Kidney (tissue), 13 donors: ENCODE measurements at regions not wholly inside any gene's neighbourhood (a gene's known extent, or its start where the extent isn't known, plus 50 kb on each side); places are given as distances from the start of the nearest gene placed in this dataset.
A peak's percentile ranks its signal among the peaks of the same experiment; 100 is the strongest.
"Not testable (repeated sequence)": the region's sequence is repeated elsewhere in the genome, so short reads cannot be mapped to it uniquely, and the experiment has no call there.

ENCODE experiments used
- DNase-seq, 5 donors: peaks; one replicate each; pipeline ENCODE4 v3.0.0-alpha.2; 2013 to 2020
- FAIRE-seq: peaks from 2 replicates; lab custom pipeline; 2012; peaks lifted over from hg19 to GRCh38; lab: Jason Lieb, UNC
- H3K27ac ChIP-seq, 2 donors: one replicate each; pipeline ENCODE4 v1.7.0; 2013; ENCODE audit warnings: low read depth in 2 of 2, low read length in 2 of 2, inconsistent platforms in 1 of 2
- H3K27me3 ChIP-seq: one replicate; pipeline ENCODE4 v1.7.1; 2013; ENCODE audit warnings: low read length, inconsistent platforms; ENCODE audit not compliant: control insufficient read depth, insufficient read depth
- H3K36me3 ChIP-seq, 3 donors: one replicate each; pipeline versions ENCODE4 v1.7.0 to v1.7.1; 2013; ENCODE audit warnings: low read length in 3 of 3, control low read depth in 1 of 3, inconsistent platforms in 1 of 3; ENCODE audit not compliant: insufficient read depth in 3 of 3, control insufficient read depth in 2 of 3
- H3K4me1 ChIP-seq, 3 donors: one replicate each; pipeline versions ENCODE4 v1.7.0 to v1.7.1; 2013; ENCODE audit warnings: low read length in 3 of 3, inconsistent platforms in 1 of 3, low read depth in 1 of 3; ENCODE audit not compliant: control insufficient read depth in 2 of 3, insufficient read depth in 2 of 3
- H3K4me3 ChIP-seq, 3 donors: one replicate each; pipeline versions ENCODE4 v1.7.0 to v1.8.1; 2013; ENCODE audit warnings: low read length in 3 of 3, control low read depth in 1 of 3, inconsistent platforms in 1 of 3
- H3K9ac ChIP-seq, 3 donors: one replicate each; pipeline versions ENCODE4 v1.7.0 to v1.7.1; 2013; ENCODE audit warnings: low read length in 3 of 3, control low read depth in 1 of 3, inconsistent platforms in 1 of 3
- H3K9me3 ChIP-seq, 3 donors: one replicate each; pipeline versions ENCODE4 v1.7.0 to v1.7.1; 2013; ENCODE audit warnings: low read length in 3 of 3, control low read depth in 1 of 3, inconsistent platforms in 1 of 3; ENCODE audit not compliant: control insufficient read depth in 2 of 3, insufficient read depth in 1 of 3
- CTCF ChIP-seq: IDR thresholded peaks from 3 replicates; pipeline ENCODE4 v1.5.1; 2012; ENCODE audit warnings: mild to moderate bottlenecking, moderate library complexity, borderline replicate concordance; ENCODE audit not compliant: insufficient read depth; ENCODE audit errors: extremely low read depth
- intact Hi-C: fragments of 100-400 bp; cut with DNase I; formaldehyde crosslinking; loops from one replicate; pipeline ENCODE4 v1.11.1; 2022
- donor health status: control.
- donor health status: control.
- donor health status: control.
- donor health status: control.
- donor health status: control.
- donor health status: DM: yes; HTN: yes; CAD: no.
- donor health status: Normal renal cell carcinoma (clear cell type).

GRCh38 chr1:147409886-147410285 lies 131.4 kb upstream of the BCL9 start:
- H3K27ac ChIP-seq, result no peak overlapping the region
- H3K4me3 ChIP-seq, result no peak overlapping the region
- no peak overlapping the region for H3K9ac ChIP-seq
- no peaks in the 10 kb centered on the region for H3K36me3 ChIP-seq
- no peak for TF ChIP-seq CTCF
- no peaks in the 10 kb centered on the region for H3K4me1 ChIP-seq
- no peaks in the 10 kb centered on the region for H3K27me3 ChIP-seq
- no peak for FAIRE-seq
- DNase-seq, result no peak
- intact Hi-C loops, result no loop called here
- H3K9me3 ChIP-seq, result peaks cover 0 to 7% (median 0%) of the 10 kb centered on the region in 3 donors

GRCh38 chr1:147413110-147413605 lies 128.1 kb upstream of the BCL9 start:
- Histone ChIP-seq H3K4me3 (no peak overlapping the region), H3K9ac (no peak overlapping the region), H3K27ac (no peak overlapping the region), H3K36me3 (no peaks in the 10 kb centered on the region), H3K4me1 (no peaks in the 10 kb centered on the region), H3K27me3 (no peaks in the 10 kb centered on the region), H3K9me3 (peaks cover 0 to 7% (median 0%) of the 10 kb centered on the region in 3 donors)
- no peak for DNase-seq
- intact Hi-C loops, result no loop called here
- no peak for FAIRE-seq
- no peak for TF ChIP-seq CTCF

- H3K27me3 ChIP-seq, result no peaks in the 10 kb centered on the region
- no peak overlapping the region for H3K4me3 ChIP-seq
- H3K9me3 ChIP-seq, result peaks cover 0 to 6% (median 0%) of the 10 kb centered on the region in 3 donors
- intact Hi-C loops, result no loop called here
- H3K27ac ChIP-seq, result no peak overlapping the region
- H3K36me3 ChIP-seq, result no peaks in the 10 kb centered on the region
- no peak for TF ChIP-seq CTCF
- H3K4me1 ChIP-seq, result no peaks in the 10 kb centered on the region
- no peak for DNase-seq
- no peak for FAIRE-seq
- no peak overlapping the region for H3K9ac ChIP-seq
Measured at GRCh38 chr1:147414505-147415163, 126.7 kb upstream of the BCL9 start.

- DNase-seq (no peak), FAIRE-seq (no peak)
- H3K9ac ChIP-seq, result no peak overlapping the region
- intact Hi-C loops, result no loop called here
- H3K27ac ChIP-seq, result no peak overlapping the region
- H3K4me1 ChIP-seq, result no peaks in the 10 kb centered on the region
- no peaks in the 10 kb centered on the region for H3K36me3 ChIP-seq
- H3K9me3 ChIP-seq, result no peaks in the 10 kb centered on the region
- no peak for TF ChIP-seq CTCF
- no peak overlapping the region for H3K4me3 ChIP-seq
- no peaks in the 10 kb centered on the region for H3K27me3 ChIP-seq
Measured at GRCh38 chr1:147417024-147417423, 124.3 kb upstream of the BCL9 start.

- H3K27ac ChIP-seq, H3K4me1 ChIP-seq, H3K9ac ChIP-seq, FAIRE-seq, H3K9me3 ChIP-seq, intact Hi-C loops, H3K36me3 ChIP-seq, H3K4me3 ChIP-seq, H3K27me3 ChIP-seq: not testable (repeated sequence)
- DNase-seq, result peak in 2 of 5 donors; percentile 6 to 19
Measured at GRCh38 chr1:147423100-147423827, 118.0 kb upstream of the BCL9 start.
